HepG2 (cell line): ENCODE measurements at regions not wholly inside any gene's neighbourhood (a gene's known extent, or its start where the extent isn't known, plus 50 kb on each side); places are given as distances from the start of the nearest gene placed in this dataset.

ENCODE experiments used
- EZH2 ChIP-seq: conservative IDR thresholded peaks from 2 replicates; pipeline ENCODE4 v1.6.1; 2012; ENCODE audit warnings: mild to moderate bottlenecking, low read depth, low read length, moderate library complexity
- HDAC1 ChIP-seq: sonication (generic); formaldehyde crosslinking; IDR thresholded peaks from 2 replicates; pipeline ENCODE4 v1.5.1; 2020; ENCODE audit warnings: mild to moderate bottlenecking, missing genetic modification reagents
- KLF16 ChIP-seq, 2 experiments: sonication (generic) in 1 of 2; formaldehyde crosslinking in 1 of 2; IDR thresholded peaks; 2 replicates each; pipeline versions ENCODE4 v1.6.1 to v1.8.0; 2016 to 2023; ENCODE audit warnings: missing genetic modification reagents in 2 of 2, missing compliant biosample characterization in 1 of 2
- POLR2A ChIP-seq, 2 experiments: IDR thresholded peaks; 2 replicates each; pipeline ENCODE4 v1.6.1; 2011; ENCODE audit warnings: low read depth in 2 of 2, low read length in 2 of 2, mild to moderate bottlenecking in 1 of 2, moderate library complexity in 1 of 2; ENCODE audit not compliant: insufficient read depth in 1 of 2
- ZC3H13 ChIP-seq: sonication (generic); formaldehyde crosslinking; IDR thresholded peaks from 2 replicates; pipeline ENCODE4 v1.8.1; 2023; ENCODE audit warnings: mild to moderate bottlenecking, missing genetic modification reagents, moderate library complexity
- ZNF232 ChIP-seq: sonication (generic); formaldehyde crosslinking; IDR thresholded peaks from 2 replicates; pipeline ENCODE4 v1.4.0; 2020; ENCODE audit warnings: missing genetic modification reagents, borderline replicate concordance
- ZSCAN29 ChIP-seq: sonication (generic); formaldehyde crosslinking; conservative IDR thresholded peaks from 2 replicates; pipeline ENCODE4 v1.4.0; 2020; ENCODE audit warnings: mild to moderate bottlenecking, missing genetic modification reagents
- TF ChIP-seq, protein P1 (sequence below): sonication (generic); formaldehyde crosslinking; IDR thresholded peaks from 2 replicates; pipeline ENCODE4 v1.4.0; 2020; ENCODE audit warnings: missing genetic modification reagents
- TF ChIP-seq, protein P2 (sequence below): sonication (generic); formaldehyde crosslinking; IDR thresholded peaks from 2 replicates; pipeline ENCODE4 v1.5.0; 2020; ENCODE audit warnings: mild to moderate bottlenecking, missing genetic modification reagents, moderate library complexity

DNA sequence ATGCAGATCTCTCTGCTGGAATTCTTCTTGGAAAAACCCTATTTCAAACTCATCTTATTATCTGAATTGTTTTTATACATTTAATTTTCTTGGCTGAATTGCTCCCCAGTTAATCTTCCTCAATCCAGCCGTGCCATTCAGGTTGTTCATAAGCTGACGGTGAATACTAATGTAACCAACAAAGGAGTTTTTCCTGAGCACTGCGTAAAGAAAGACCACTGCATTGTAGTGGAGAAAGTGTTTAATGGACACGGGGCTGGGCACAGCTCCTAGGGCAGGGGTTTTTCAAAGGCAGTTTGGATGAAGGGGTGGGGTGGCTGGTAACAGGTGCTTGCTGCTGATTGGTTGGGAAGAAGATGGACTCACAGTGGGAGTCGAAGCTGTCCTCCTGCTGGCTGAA, 820.3 kb downstream of the ADGRL2 start:
- TF ChIP-seq ZNF232 (CRISPR knock-in tag) (no peak), ZSCAN29 (CRISPR knock-in tag) (no peak), KLF16 (CRISPR knock-in tag; IDR thresholded peaks at IDR 0.05) (no peak), POLR2A (IDR thresholded peaks at IDR 0.05; ENCODE audit: insufficient read depth in 1 of 2, low read depth in 2 of 2, low read length in 2 of 2) (no peak), ZC3H13 (no peak), HDAC1 (CRISPR knock-in tag) (no peak), EZH2 (no peak)
- TF ChIP-seq, protein P1, sequence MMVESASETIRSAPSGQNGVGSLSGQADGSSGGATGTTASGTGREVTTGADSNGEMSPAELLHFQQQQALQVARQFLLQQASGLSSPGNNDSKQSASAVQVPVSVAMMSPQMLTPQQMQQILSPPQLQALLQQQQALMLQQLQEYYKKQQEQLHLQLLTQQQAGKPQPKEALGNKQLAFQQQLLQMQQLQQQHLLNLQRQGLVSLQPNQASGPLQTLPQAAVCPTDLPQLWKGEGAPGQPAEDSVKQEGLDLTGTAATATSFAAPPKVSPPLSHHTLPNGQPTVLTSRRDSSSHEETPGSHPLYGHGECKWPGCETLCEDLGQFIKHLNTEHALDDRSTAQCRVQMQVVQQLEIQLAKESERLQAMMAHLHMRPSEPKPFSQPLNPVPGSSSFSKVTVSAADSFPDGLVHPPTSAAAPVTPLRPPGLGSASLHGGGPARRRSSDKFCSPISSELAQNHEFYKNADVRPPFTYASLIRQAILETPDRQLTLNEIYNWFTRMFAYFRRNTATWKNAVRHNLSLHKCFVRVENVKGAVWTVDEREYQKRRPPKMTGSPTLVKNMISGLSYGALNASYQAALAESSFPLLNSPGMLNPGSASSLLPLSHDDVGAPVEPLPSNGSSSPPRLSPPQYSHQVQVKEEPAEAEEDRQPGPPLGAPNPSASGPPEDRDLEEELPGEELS (CRISPR knock-in tag): no peak
- TF ChIP-seq, protein P2, sequence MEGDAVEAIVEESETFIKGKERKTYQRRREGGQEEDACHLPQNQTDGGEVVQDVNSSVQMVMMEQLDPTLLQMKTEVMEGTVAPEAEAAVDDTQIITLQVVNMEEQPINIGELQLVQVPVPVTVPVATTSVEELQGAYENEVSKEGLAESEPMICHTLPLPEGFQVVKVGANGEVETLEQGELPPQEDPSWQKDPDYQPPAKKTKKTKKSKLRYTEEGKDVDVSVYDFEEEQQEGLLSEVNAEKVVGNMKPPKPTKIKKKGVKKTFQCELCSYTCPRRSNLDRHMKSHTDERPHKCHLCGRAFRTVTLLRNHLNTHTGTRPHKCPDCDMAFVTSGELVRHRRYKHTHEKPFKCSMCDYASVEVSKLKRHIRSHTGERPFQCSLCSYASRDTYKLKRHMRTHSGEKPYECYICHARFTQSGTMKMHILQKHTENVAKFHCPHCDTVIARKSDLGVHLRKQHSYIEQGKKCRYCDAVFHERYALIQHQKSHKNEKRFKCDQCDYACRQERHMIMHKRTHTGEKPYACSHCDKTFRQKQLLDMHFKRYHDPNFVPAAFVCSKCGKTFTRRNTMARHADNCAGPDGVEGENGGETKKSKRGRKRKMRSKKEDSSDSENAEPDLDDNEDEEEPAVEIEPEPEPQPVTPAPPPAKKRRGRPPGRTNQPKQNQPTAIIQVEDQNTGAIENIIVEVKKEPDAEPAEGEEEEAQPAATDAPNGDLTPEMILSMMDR (CRISPR knock-in tag): no peak
